Right cardiac atrium (tissue), 5 donors: ENCODE measurements at regions not wholly inside any gene's neighbourhood (a gene's known extent, or its start where the extent isn't known, plus 50 kb on each side); places are given as distances from the start of the nearest gene placed in this dataset.
"Not testable (repeated sequence)": the region's sequence is repeated elsewhere in the genome, so short reads cannot be mapped to it uniquely, and the experiment has no call there.

Source experiments
- ATAC-seq, 2 donors: fragments of 200-7000 bp; cut with Tn5 transposase; one replicate each; pipeline versions ENCODE4 v1.8.0 to v1.9.1; 2020; ENCODE audit warnings: moderate library complexity in 2 of 2, mild to moderate bottlenecking in 1 of 2
- DNase-seq, 3 donors: peaks; one replicate each; pipeline ENCODE4 v3.0.0-alpha.2; 2020
- H3K27ac ChIP-seq: one replicate; pipeline ENCODE4 v1.5.1; 2013; ENCODE audit warnings: mild to moderate bottlenecking, low read length, control low read depth, moderate library complexity
- H3K27me3 ChIP-seq: one replicate; pipeline ENCODE4 v1.6.1; 2013; ENCODE audit not compliant: control insufficient read depth, insufficient read depth
- H3K4me1 ChIP-seq: one replicate; pipeline ENCODE4 v1.6.1; 2013; ENCODE audit warnings: low read length; ENCODE audit not compliant: control insufficient read depth, insufficient read depth
- H3K4me3 ChIP-seq: one replicate; pipeline ENCODE4 v1.5.1; 2013; ENCODE audit warnings: low read length, control low read depth
- H3K9me3 ChIP-seq: one replicate; pipeline ENCODE4 v1.6.1; 2013; ENCODE audit warnings: low read length; ENCODE audit not compliant: control insufficient read depth
- WGBS: extraction: QIAGEN DNeasy Blood & Tissue Kit; methylation state at CpG from one replicate; pipeline ENCODE4 v1.1.7; 2013; 5-methylcytosine and 5-hydroxymethylcytosine counted together
- intact Hi-C, 4 donors: fragments of 100-400 bp; cut with DNase I; formaldehyde crosslinking; loops; one replicate each; pipeline versions ENCODE4 v1.11.0 to v1.14.0; 2022 to 2023
- donor health status: healthy with polysubstance abuse.
- donor health status: DM: no; HTN: yes; CAD: no.
- donor health status: DM: no; HTN: no; CAD: no.
- donor health status: DM: no; HTN: yes; CAD: no; lungs with severe emphysema.
- donor health status: DM: yes; HTN: yes; CAD: no.

GRCh38 chr2:49861821-49862220, 707.5 kb upstream of the FSHR start:
- no peak for ATAC-seq
- WGBS = 77% methylated on average over 2 of the region's 2 CpGs
- Histone ChIP-seq H3K9me3 (no peaks in the 10 kb centered on the region), H3K27ac (no peak overlapping the region), H3K4me3 (no peak overlapping the region), H3K27me3 (no peaks in the 10 kb centered on the region), H3K4me1 (no peaks in the 10 kb centered on the region)
- no peak for DNase-seq
- intact Hi-C loops = no loop called here

- intact Hi-C loops = no loop called here
- 76% methylated on average over 2 of the region's 2 CpGs for WGBS
- Histone ChIP-seq H3K9me3 (no peaks in the 10 kb centered on the region), H3K27ac (no peak overlapping the region), H3K4me3 (no peak overlapping the region), H3K4me1 (no peaks in the 10 kb centered on the region), H3K27me3 (no peaks in the 10 kb centered on the region)
- ATAC-seq (no peak), DNase-seq (no peak)
These were observed 706.5 kb upstream of the FSHR start for GRCh38 chr2:49860834-49861233.

GRCh38 chr2:49860170-49860569, 705.9 kb upstream of the FSHR start:
- WGBS = 41% methylated on average over 2 of the region's 2 CpGs
- intact Hi-C loops = no loop called here
- Histone ChIP-seq H3K4me1 (no peaks in the 10 kb centered on the region), H3K27me3 (no peaks in the 10 kb centered on the region), H3K27ac (no peak overlapping the region), H3K4me3 (no peak overlapping the region), H3K9me3 (no peaks in the 10 kb centered on the region)
- DNase-seq = no peak
- no peak for ATAC-seq

- no peaks in the 10 kb centered on the region for H3K4me1 ChIP-seq
These were observed 704.3 kb upstream of the FSHR start for GRCh38 chr2:49858657-49859056.

GRCh38 chr2:49858113-49858490, 703.8 kb upstream of the FSHR start:
- Histone ChIP-seq H3K4me1 (no peaks in the 10 kb centered on the region), H3K4me3 (no peak overlapping the region), H3K27me3 (no peaks in the 10 kb centered on the region), H3K27ac (no peak overlapping the region), H3K9me3 (no peaks in the 10 kb centered on the region)
- DNase-seq (no peak), ATAC-seq (no peak)
- intact Hi-C loops = no loop called here
- 85% methylated on average over 3 of the region's 3 CpGs for WGBS

More at GRCh38 chr2:49858657-49859056, 704.3 kb upstream of the FSHR start:
- Histone ChIP-seq H3K4me3 (no peak overlapping the region), H3K27me3 (no peaks in the 10 kb centered on the region), H3K9me3 (no peaks in the 10 kb centered on the region), H3K27ac (no peak overlapping the region)
- ATAC-seq (no peak), DNase-seq (no peak)
- 70% methylated on average over 2 of the region's 2 CpGs for WGBS
- intact Hi-C loops = no loop called here

GRCh38 chr2:49857371-49858112, 703.2 kb upstream of the FSHR start:
- intact Hi-C loops = no loop called here
- Histone ChIP-seq H3K4me3 (no peak overlapping the region), H3K4me1 (no peaks in the 10 kb centered on the region), H3K27ac (no peak overlapping the region), H3K27me3 (no peaks in the 10 kb centered on the region), H3K9me3 (no peaks in the 10 kb centered on the region)
- ATAC-seq = no peak
- 76% methylated on average over 2 of the region's 2 CpGs for WGBS
- DNase-seq = no peak

- DNase-seq = no peak
- Histone ChIP-seq H3K9me3 (peaks cover 3% of the 10 kb centered on the region), H3K27me3 (no peaks in the 10 kb centered on the region), H3K4me3 (no peak overlapping the region), H3K4me1 (no peaks in the 10 kb centered on the region), H3K27ac (no peak overlapping the region)
- intact Hi-C loops = no loop called here
- 46% methylated on average over 4 of the region's 4 CpGs for WGBS
- no peak for ATAC-seq
These were observed 691.4 kb upstream of the FSHR start for GRCh38 chr2:49845671-49846070.

- intact Hi-C loops = no loop called here
- H3K27me3 ChIP-seq = no peaks in the 10 kb centered on the region
- no peaks in the 10 kb centered on the region for H3K4me1 ChIP-seq
- ATAC-seq (no peak), DNase-seq (no peak)
- peaks cover 3% of the 10 kb centered on the region for H3K9me3 ChIP-seq
- no peak overlapping the region for H3K4me3 ChIP-seq
- no peak overlapping the region for H3K27ac ChIP-seq
These were observed 690.7 kb upstream of the FSHR start for GRCh38 chr2:49845021-49845420.

GRCh38 chr2:49844113-49844512, 689.8 kb upstream of the FSHR start:
- H3K4me1 ChIP-seq, ATAC-seq, intact Hi-C loops, H3K27ac ChIP-seq, H3K9me3 ChIP-seq, H3K27me3 ChIP-seq, DNase-seq, H3K4me3 ChIP-seq: not testable (repeated sequence)
- WGBS = 97% methylated on average over 6 of the region's 6 CpGs

GRCh38 chr2:49843314-49843713, 689.0 kb upstream of the FSHR start:
- H3K9me3 ChIP-seq = peaks cover 3% of the 10 kb centered on the region
- H3K27ac ChIP-seq = no peak overlapping the region
- DNase-seq (no peak), ATAC-seq (no peak)
- 87% methylated on average over 2 of the region's 2 CpGs for WGBS
- no peaks in the 10 kb centered on the region for H3K4me1 ChIP-seq
- H3K27me3 ChIP-seq = no peaks in the 10 kb centered on the region
- intact Hi-C loops = no loop called here
- H3K4me3 ChIP-seq = no peak overlapping the region

- Histone ChIP-seq H3K4me3 (no peak overlapping the region), H3K9me3 (peaks cover 3% of the 10 kb centered on the region), H3K27me3 (no peaks in the 10 kb centered on the region), H3K4me1 (no peaks in the 10 kb centered on the region), H3K27ac (no peak overlapping the region)
- intact Hi-C loops = no loop called here
- ATAC-seq (no peak), DNase-seq (no peak)
- WGBS = 51% methylated on average over 5 of the region's 5 CpGs
These were observed 686.2 kb upstream of the FSHR start for GRCh38 chr2:49840428-49840975.

- WGBS = 77% methylated on average over 5 of the region's 5 CpGs
- Histone ChIP-seq H3K27ac (no peak overlapping the region), H3K9me3 (peaks cover 3% of the 10 kb centered on the region), H3K4me3 (no peak overlapping the region), H3K27me3 (no peaks in the 10 kb centered on the region), H3K4me1 (no peaks in the 10 kb centered on the region)
- ATAC-seq (no peak), DNase-seq (no peak)
- intact Hi-C loops = no loop called here
These were observed 685.5 kb upstream of the FSHR start for GRCh38 chr2:49839818-49840217.
